ENCODE measurements at regions not wholly inside any gene's neighbourhood (a gene's known extent, or its start where the extent isn't known, plus 50 kb on each side); places are given as distances from the start of the nearest gene placed in this dataset.

DNA sequence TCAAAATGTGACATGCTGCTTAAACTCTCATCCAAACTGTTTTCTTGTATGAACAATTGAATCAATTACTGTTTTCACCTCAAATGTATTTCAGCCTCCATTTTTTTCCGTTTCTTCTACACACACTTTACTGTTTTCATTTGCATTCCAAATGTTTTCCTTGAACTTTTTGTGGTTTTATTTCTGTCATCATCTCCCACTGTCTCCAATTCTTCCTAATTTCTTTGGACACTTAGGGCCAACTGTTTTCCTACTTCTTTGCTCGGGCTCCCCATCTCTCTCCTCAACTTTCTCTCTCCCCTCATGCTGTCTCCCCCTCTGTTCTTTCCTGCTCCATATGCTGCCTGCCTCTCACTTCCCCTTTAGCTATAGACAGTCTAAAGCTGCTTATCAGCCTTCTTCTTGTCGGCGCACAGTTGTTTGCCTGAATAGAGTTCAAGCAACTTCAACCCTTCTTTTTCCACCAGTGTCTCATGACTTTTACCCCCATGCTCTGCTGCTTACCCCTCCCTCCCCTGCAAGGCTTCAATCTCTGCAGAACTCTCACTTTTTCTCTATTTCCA lies 443.4 kb downstream of the DTWD2 start:
- dilution Hi-C loops (cut with MboI; ENCODE audit: extremely low pct_ligation_motif_present, low sequenced_read_pairs), result no loop called here
- no peak for FAIRE-seq

DNA sequence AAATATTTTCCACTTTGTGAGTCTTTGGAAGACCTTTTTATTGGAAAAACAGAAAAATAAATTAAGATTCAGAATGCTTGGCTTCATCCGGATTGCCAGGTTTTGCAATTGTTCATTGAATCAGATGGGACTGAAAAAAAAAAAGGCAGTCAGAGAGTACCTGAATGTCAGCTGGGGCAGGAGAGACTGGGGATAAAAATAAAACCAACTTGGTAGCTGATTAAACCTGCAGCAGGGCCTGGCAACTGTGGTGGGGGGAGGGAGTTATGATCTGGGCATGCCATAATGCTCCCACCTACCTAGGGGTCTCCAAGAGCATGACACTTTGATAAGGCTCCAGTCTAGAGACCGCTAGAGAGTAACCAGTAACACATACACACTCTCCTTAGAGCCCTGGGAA lies 454.4 kb downstream of the DTWD2 start:
- DNase-seq (ENCODE audit: low read depth, low spot score) (no peak), FAIRE-seq (no peak)
- H3K4me3 ChIP-seq (ENCODE audit: control insufficient read depth in 2 of 3, extremely low read depth in 1 of 3, insufficient read depth in 2 of 3, low read depth in 1 of 3, low read length in 3 of 3), result no peak overlapping the region
- H3K4me2 ChIP-seq (ENCODE audit: control insufficient read depth, extremely low read depth, insufficient read depth, low read depth, low read length), result no peak overlapping the region
- no peak overlapping the region for H3K9ac ChIP-seq (ENCODE audit: control insufficient read depth, extremely low read depth, insufficient read depth, low read length)
- H3K27me3 ChIP-seq (ENCODE audit: control insufficient read depth, extremely low read depth, insufficient read depth, low read length), result no peaks in the 10 kb centered on the region
- H2AFZ ChIP-seq (ENCODE audit: control insufficient read depth, low read length), result no peak overlapping the region
- no peaks in the 10 kb centered on the region for H3K9me3 ChIP-seq (ENCODE audit: control insufficient read depth, low read depth, low read length)
- H4K20me1 ChIP-seq (ENCODE audit: control insufficient read depth, extremely low read depth, insufficient read depth, low read length), result no peaks in the 10 kb centered on the region
- H3K36me3 ChIP-seq (ENCODE audit: control insufficient read depth in 2 of 2, extremely low read depth in 1 of 2, insufficient read depth in 2 of 2, low read length in 2 of 2), result no peaks in the 10 kb centered on the region
- H3K79me2 ChIP-seq (ENCODE audit: control insufficient read depth, insufficient read depth, low read length), result no peaks in the 10 kb centered on the region
- no peaks in the 10 kb centered on the region for H3K4me1 ChIP-seq (ENCODE audit: control insufficient read depth, extremely low read depth, insufficient read depth, low read length)
- H3K9me1 ChIP-seq (ENCODE audit: control insufficient read depth, extremely low read depth, insufficient read depth, low read length), result no peaks in the 10 kb centered on the region
- dilution Hi-C loops (cut with MboI; ENCODE audit: extremely low pct_ligation_motif_present, low sequenced_read_pairs), result no loop called here
- TF ChIP-seq, protein P1, sequence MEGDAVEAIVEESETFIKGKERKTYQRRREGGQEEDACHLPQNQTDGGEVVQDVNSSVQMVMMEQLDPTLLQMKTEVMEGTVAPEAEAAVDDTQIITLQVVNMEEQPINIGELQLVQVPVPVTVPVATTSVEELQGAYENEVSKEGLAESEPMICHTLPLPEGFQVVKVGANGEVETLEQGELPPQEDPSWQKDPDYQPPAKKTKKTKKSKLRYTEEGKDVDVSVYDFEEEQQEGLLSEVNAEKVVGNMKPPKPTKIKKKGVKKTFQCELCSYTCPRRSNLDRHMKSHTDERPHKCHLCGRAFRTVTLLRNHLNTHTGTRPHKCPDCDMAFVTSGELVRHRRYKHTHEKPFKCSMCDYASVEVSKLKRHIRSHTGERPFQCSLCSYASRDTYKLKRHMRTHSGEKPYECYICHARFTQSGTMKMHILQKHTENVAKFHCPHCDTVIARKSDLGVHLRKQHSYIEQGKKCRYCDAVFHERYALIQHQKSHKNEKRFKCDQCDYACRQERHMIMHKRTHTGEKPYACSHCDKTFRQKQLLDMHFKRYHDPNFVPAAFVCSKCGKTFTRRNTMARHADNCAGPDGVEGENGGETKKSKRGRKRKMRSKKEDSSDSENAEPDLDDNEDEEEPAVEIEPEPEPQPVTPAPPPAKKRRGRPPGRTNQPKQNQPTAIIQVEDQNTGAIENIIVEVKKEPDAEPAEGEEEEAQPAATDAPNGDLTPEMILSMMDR (optimal IDR thresholded peaks at IDR 0.05 in 1 of 3, IDR thresholded peaks at IDR 0.05 in 1 of 3, conservative IDR thresholded peaks at IDR 0.05 in 1 of 3; ENCODE audit: extremely low read depth in 1 of 3, insufficient read depth in 2 of 3, low read length in 3 of 3), result no peak
- TF ChIP-seq EZH2 (IDR thresholded peaks at IDR 0.05; ENCODE audit: low read length), result no peak
- H3K27ac ChIP-seq (ENCODE audit: control insufficient read depth, insufficient read depth, low read length), result no peak overlapping the region

More for the DNA sequence above, 443.4 kb downstream of the DTWD2 start:
- Histone ChIP-seq H3K79me2 (ENCODE audit: control insufficient read depth, insufficient read depth, low read length) (no peaks in the 10 kb centered on the region), H3K9me3 (ENCODE audit: control insufficient read depth, low read depth, low read length) (no peaks in the 10 kb centered on the region), H3K27me3 (ENCODE audit: control insufficient read depth, extremely low read depth, insufficient read depth, low read length) (no peaks in the 10 kb centered on the region), H3K36me3 (ENCODE audit: control insufficient read depth in 2 of 2, extremely low read depth in 1 of 2, insufficient read depth in 2 of 2, low read length in 2 of 2) (no peaks in the 10 kb centered on the region), H3K4me1 (ENCODE audit: control insufficient read depth, extremely low read depth, insufficient read depth, low read length) (no peaks in the 10 kb centered on the region), H3K9ac (ENCODE audit: control insufficient read depth, extremely low read depth, insufficient read depth, low read length) (no peak overlapping the region), H3K4me2 (ENCODE audit: control insufficient read depth, extremely low read depth, insufficient read depth, low read depth, low read length) (no peak overlapping the region), H3K9me1 (ENCODE audit: control insufficient read depth, extremely low read depth, insufficient read depth, low read length) (no peaks in the 10 kb centered on the region), H3K4me3 (ENCODE audit: control insufficient read depth in 2 of 3, extremely low read depth in 1 of 3, insufficient read depth in 2 of 3, low read depth in 1 of 3, low read length in 3 of 3) (no peak overlapping the region), H2AFZ (ENCODE audit: control insufficient read depth, low read length) (no peak overlapping the region), H4K20me1 (ENCODE audit: control insufficient read depth, extremely low read depth, insufficient read depth, low read length) (no peaks in the 10 kb centered on the region), H3K27ac (ENCODE audit: control insufficient read depth, insufficient read depth, low read length) (no peak overlapping the region)
- DNase-seq (ENCODE audit: low read depth, low spot score), result no peak
- no peak for TF ChIP-seq EZH2 (IDR thresholded peaks at IDR 0.05; ENCODE audit: low read length)
- TF ChIP-seq, protein P1 (optimal IDR thresholded peaks at IDR 0.05 in 1 of 3, IDR thresholded peaks at IDR 0.05 in 1 of 3, conservative IDR thresholded peaks at IDR 0.05 in 1 of 3; ENCODE audit: extremely low read depth in 1 of 3, insufficient read depth in 2 of 3, low read length in 3 of 3), result no peak

All from keratinocyte (primary cell).